ENCODE measurements at regions not wholly inside any gene's neighbourhood (a gene's known extent, or its start where the extent isn't known, plus 50 kb on each side); places are given as distances from the start of the nearest gene placed in this dataset.
"Not testable (repeated sequence)": the region's sequence is repeated elsewhere in the genome, so short reads cannot be mapped to it uniquely, and the experiment has no call there.

- DNase-seq (ENCODE audit: low read depth, low spot score): no peak
- in situ Hi-C loops (cut with HindIII; ENCODE audit: low pct_unique_long_range_greater_than_20kb, low sequenced_read_pairs): no loop called here
Observed at GRCh38 chr13:109275139-109275745, 511.1 kb downstream of the IRS2 start.

- in situ Hi-C loops (cut with HindIII; ENCODE audit: low pct_unique_long_range_greater_than_20kb, low sequenced_read_pairs): no loop called here
- no peak for DNase-seq (ENCODE audit: low read depth, low spot score)
Observed at GRCh38 chr13:109274188-109274821, 512.1 kb downstream of the IRS2 start.

- in situ Hi-C loops (cut with HindIII; ENCODE audit: low pct_unique_long_range_greater_than_20kb, low sequenced_read_pairs): no loop called here
- DNase-seq (ENCODE audit: low read depth, low spot score): no peak
Observed at GRCh38 chr13:109273326-109273751, 513.0 kb downstream of the IRS2 start.

- in situ Hi-C loops (cut with HindIII; ENCODE audit: low pct_unique_long_range_greater_than_20kb, low sequenced_read_pairs): no loop called here
Observed at GRCh38 chr13:109272595-109273325, 513.6 kb downstream of the IRS2 start.

GRCh38 chr13:109271555-109272541, 514.5 kb downstream of the IRS2 start:
- in situ Hi-C loops (cut with HindIII; ENCODE audit: low pct_unique_long_range_greater_than_20kb, low sequenced_read_pairs): no loop called here

More at GRCh38 chr13:109272595-109273325, 513.6 kb downstream of the IRS2 start:
- no peak for DNase-seq (ENCODE audit: low read depth, low spot score)

GRCh38 chr13:109271061-109271460, 515.3 kb downstream of the IRS2 start:
- in situ Hi-C loops (cut with HindIII; ENCODE audit: low pct_unique_long_range_greater_than_20kb, low sequenced_read_pairs): no loop called here
- DNase-seq (ENCODE audit: low read depth, low spot score): no peak

More at GRCh38 chr13:109271555-109272541, 514.5 kb downstream of the IRS2 start:
- DNase-seq (ENCODE audit: low read depth, low spot score): no peak

GRCh38 chr13:109269381-109269780, 517.0 kb downstream of the IRS2 start:
- DNase-seq (ENCODE audit: low read depth, low spot score); in situ Hi-C loops (cut with HindIII; ENCODE audit: low pct_unique_long_range_greater_than_20kb, low sequenced_read_pairs): not testable (repeated sequence)

- DNase-seq (ENCODE audit: low read depth, low spot score): not testable (repeated sequence)
Observed at GRCh38 chr13:109268492-109268891, 517.9 kb downstream of the IRS2 start.

GRCh38 chr13:109267400-109267799, 519.0 kb downstream of the IRS2 start:
- in situ Hi-C loops (cut with HindIII; ENCODE audit: low pct_unique_long_range_greater_than_20kb, low sequenced_read_pairs); DNase-seq (ENCODE audit: low read depth, low spot score): not testable (repeated sequence)

More at GRCh38 chr13:109268492-109268891, 517.9 kb downstream of the IRS2 start:
- in situ Hi-C loops (cut with HindIII; ENCODE audit: low pct_unique_long_range_greater_than_20kb, low sequenced_read_pairs): not testable (repeated sequence)

- not testable (repeated sequence) for DNase-seq (ENCODE audit: low read depth, low spot score)
Observed at GRCh38 chr13:109265438-109265742, 521.0 kb downstream of the IRS2 start.

GRCh38 chr13:109264603-109265437, 521.6 kb downstream of the IRS2 start:
- DNase-seq (ENCODE audit: low read depth, low spot score); in situ Hi-C loops (cut with HindIII; ENCODE audit: low pct_unique_long_range_greater_than_20kb, low sequenced_read_pairs): not testable (repeated sequence)

More at GRCh38 chr13:109265438-109265742, 521.0 kb downstream of the IRS2 start:
- in situ Hi-C loops (cut with HindIII; ENCODE audit: low pct_unique_long_range_greater_than_20kb, low sequenced_read_pairs): not testable (repeated sequence)

GRCh38 chr13:109257761-109258157, 528.6 kb downstream of the IRS2 start:
- DNase-seq (ENCODE audit: low read depth, low spot score); in situ Hi-C loops (cut with HindIII; ENCODE audit: low pct_unique_long_range_greater_than_20kb, low sequenced_read_pairs): not testable (repeated sequence)
